Gastroesophageal sphincter (tissue), 4 donors: ENCODE measurements at regions not wholly inside any gene's neighbourhood (a gene's known extent, or its start where the extent isn't known, plus 50 kb on each side); places are given as distances from the start of the nearest gene placed in this dataset.

Experiments
- ATAC-seq: fragments of 150-250 bp; one replicate; pipeline ENCODE4 v1.9.1; 2016; ENCODE audit warnings: mild to moderate bottlenecking, moderate library complexity
- H3K27ac ChIP-seq, 4 donors: fragments of 200-600 bp; sonication (generic) in 3 of 4; 1 replicate in 3 of 4; 2 replicates in 1 of 4; pipeline ENCODE4 v1.5.1; 2016 to 2019
- H3K27me3 ChIP-seq: fragments of 200-600 bp; sonication (generic); one replicate; pipeline ENCODE4 v1.5.1; 2019
- H3K36me3 ChIP-seq, 2 donors: fragments of 200-600 bp; sonication (generic); one replicate each; pipeline ENCODE4 v1.5.1; 2019; ENCODE audit warnings: control low read depth in 1 of 2
- H3K4me1 ChIP-seq, 3 donors: fragments of 200-600 bp; sonication (generic); 1 replicate in 2 of 3; 2 replicates in 1 of 3; pipeline ENCODE4 v1.5.1; 2016 to 2019; ENCODE audit warnings: control low read depth in 2 of 3
- H3K4me3 ChIP-seq, 2 donors: fragments of 200-600 bp; sonication (generic); one replicate each; pipeline ENCODE4 v1.5.1; 2019; ENCODE audit warnings: mild to moderate bottlenecking in 1 of 2, moderate library complexity in 1 of 2
- H3K9me3 ChIP-seq, 3 donors: fragments of 200-600 bp; sonication (generic); one replicate each; pipeline ENCODE4 v1.5.1; 2017 to 2019; ENCODE audit warnings: control low read depth in 2 of 3
- EP300 ChIP-seq: sonication (generic); formaldehyde crosslinking; IDR thresholded peaks from one replicate; pipeline ENCODE4 v1.6.1; 2017; ENCODE audit warnings: antibody characterized with exemption, mild to moderate bottlenecking
- POLR2A ChIP-seq, 2 donors: fragments of 450-650 bp; IDR thresholded peaks; one replicate each; pipeline ENCODE4 v1.6.1; 2017; ENCODE audit warnings: antibody characterized with exemption in 2 of 2, mild to moderate bottlenecking in 2 of 2, moderate library complexity in 1 of 2
- POLR2AphosphoS5 ChIP-seq: sonication (generic); formaldehyde crosslinking; IDR thresholded peaks from one replicate; pipeline ENCODE4 v1.6.1; 2017; ENCODE audit warnings: antibody characterized with exemption
- WGBS, 2 donors: methylation state at CpG; one replicate each; pipeline ENCODE4 v1.1.5; 2018; ENCODE audit warnings: low coverage in 1 of 2; 5-methylcytosine and 5-hydroxymethylcytosine counted together
- TF ChIP-seq, protein P1 (sequence below), 4 experiments: fragments of 200-600 bp in 2 of 4; fragments of 450-650 bp in 2 of 4; sonication (generic) in 1 of 4; IDR thresholded peaks; one replicate each; pipeline ENCODE4 v1.5.1; 2017 to 2019; ENCODE audit warnings: antibody characterized with exemption in 4 of 4, mild to moderate bottlenecking in 2 of 4, moderate library complexity in 2 of 4

DNA sequence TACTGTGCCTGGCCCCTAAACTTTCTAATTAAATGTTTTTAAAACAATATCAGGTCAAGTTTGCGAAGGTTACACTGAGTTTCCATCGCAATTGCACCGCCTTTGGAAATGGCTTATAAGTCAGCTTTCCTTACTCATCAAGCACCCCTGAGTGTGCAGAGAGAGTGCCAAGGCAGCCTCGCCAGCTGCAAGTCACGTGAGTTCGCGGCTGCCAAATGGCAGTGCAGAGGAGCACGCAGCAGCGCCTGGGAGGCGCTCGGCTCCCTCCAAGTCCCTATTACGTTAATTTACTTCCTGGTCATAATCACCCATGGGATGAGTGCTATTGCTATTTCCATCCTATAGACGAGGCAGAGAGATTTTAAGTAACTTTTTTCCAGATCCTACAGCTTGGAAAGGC lies 319.6 kb downstream of the TEX29 start:
- 70 to 79% methylated on average over 9 to 13 of the region's 13 CpGs for WGBS, 2 donors
- no peak overlapping the region for H3K27ac ChIP-seq
- H3K36me3 ChIP-seq: no peaks in the 10 kb centered on the region
- ATAC-seq: no peak
- TF ChIP-seq POLR2A (IDR thresholded peaks at IDR 0.05): no peak
- TF ChIP-seq POLR2AphosphoS5: no peak
- TF ChIP-seq, protein P1, sequence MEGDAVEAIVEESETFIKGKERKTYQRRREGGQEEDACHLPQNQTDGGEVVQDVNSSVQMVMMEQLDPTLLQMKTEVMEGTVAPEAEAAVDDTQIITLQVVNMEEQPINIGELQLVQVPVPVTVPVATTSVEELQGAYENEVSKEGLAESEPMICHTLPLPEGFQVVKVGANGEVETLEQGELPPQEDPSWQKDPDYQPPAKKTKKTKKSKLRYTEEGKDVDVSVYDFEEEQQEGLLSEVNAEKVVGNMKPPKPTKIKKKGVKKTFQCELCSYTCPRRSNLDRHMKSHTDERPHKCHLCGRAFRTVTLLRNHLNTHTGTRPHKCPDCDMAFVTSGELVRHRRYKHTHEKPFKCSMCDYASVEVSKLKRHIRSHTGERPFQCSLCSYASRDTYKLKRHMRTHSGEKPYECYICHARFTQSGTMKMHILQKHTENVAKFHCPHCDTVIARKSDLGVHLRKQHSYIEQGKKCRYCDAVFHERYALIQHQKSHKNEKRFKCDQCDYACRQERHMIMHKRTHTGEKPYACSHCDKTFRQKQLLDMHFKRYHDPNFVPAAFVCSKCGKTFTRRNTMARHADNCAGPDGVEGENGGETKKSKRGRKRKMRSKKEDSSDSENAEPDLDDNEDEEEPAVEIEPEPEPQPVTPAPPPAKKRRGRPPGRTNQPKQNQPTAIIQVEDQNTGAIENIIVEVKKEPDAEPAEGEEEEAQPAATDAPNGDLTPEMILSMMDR (IDR thresholded peaks at IDR 0.05): no peak
- no peak for TF ChIP-seq EP300
- no peaks in the 10 kb centered on the region for H3K9me3 ChIP-seq
- H3K4me1 ChIP-seq: no peaks in the 10 kb centered on the region
- H3K4me3 ChIP-seq: no peak overlapping the region
- peaks cover 24% of the 10 kb centered on the region for H3K27me3 ChIP-seq

DNA sequence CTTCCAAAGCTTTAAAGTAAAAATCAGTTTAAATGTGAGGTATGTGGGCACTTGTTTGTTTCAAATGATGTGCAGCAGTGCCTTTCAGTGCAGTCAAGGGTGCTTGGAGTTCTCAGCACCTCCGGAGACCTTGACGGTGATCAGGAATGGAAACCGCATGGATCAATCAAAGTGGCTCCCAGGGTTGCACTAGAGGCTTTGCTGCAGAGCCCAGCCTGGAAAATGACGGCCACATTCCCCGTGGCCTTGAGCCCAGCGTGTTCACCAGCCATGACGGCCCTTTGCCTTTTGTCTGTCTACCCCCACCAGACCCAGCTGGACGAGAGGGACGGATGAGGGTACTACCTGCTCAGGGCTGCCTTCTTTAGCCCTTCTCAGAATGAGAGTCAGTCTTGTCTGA lies 320.0 kb downstream of the TEX29 start:
- Histone ChIP-seq H3K9me3 (no peaks in the 10 kb centered on the region), H3K4me3 (no peak overlapping the region), H3K4me1 (no peaks in the 10 kb centered on the region), H3K27ac (no peak overlapping the region), H3K36me3 (no peaks in the 10 kb centered on the region), H3K27me3 (peaks cover 28% of the 10 kb centered on the region)
- ATAC-seq: no peak
- 63 to 79% methylated on average over 3 to 9 of the region's 9 CpGs for WGBS, 2 donors
- no peak for TF ChIP-seq POLR2A (IDR thresholded peaks at IDR 0.05)
- TF ChIP-seq, protein P1 (IDR thresholded peaks at IDR 0.05): no peak
- no peak for TF ChIP-seq EP300
- TF ChIP-seq POLR2AphosphoS5: no peak

DNA sequence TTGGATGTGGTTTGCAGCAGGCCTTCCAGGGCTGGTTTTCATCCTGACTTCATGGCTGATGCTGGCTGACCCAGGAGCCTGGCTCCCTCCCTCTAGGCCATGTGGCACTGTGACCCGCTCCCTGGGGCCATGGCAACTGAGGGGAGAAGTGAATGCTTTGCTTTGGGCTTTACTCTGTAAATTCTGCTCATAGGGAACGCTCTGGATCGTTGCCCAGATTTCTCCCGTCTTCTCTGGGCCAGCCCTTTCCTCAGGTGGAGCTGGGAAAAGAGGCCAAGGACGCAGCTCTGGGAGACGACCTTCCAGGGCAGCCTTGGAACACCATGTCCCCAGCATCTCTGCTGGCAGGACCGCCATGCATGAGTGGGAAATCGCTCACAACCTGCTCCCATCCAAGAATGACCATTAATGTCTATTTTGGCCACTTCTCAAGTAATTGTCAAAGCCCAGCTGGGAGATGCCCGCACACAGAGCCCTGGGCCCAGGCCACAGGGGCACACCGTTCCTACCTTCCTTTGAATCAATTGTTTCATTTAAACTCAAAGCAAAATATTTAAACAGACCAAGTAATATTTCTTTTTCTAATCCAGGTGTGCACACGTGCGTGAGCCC lies 321.8 kb downstream of the TEX29 start:
- Histone ChIP-seq H3K36me3 (no peaks in the 10 kb centered on the region), H3K4me1 (no peaks in the 10 kb centered on the region), H3K4me3 (no peak overlapping the region), H3K27ac (no peak overlapping the region), H3K9me3 (no peaks in the 10 kb centered on the region), H3K27me3 (peaks cover 32% of the 10 kb centered on the region)
- TF ChIP-seq EP300 (no peak), POLR2A (IDR thresholded peaks at IDR 0.05) (no peak), POLR2AphosphoS5 (no peak)
- TF ChIP-seq, protein P1 (IDR thresholded peaks at IDR 0.05): no peak
- WGBS, 2 donors: 65 to 67% methylated on average over 3 to 5 of the region's 12 CpGs
- ATAC-seq: no peak

GRCh38 chr13:111644750-111645149 lies 324.3 kb downstream of the TEX29 start:
- ATAC-seq: no peak

DNA sequence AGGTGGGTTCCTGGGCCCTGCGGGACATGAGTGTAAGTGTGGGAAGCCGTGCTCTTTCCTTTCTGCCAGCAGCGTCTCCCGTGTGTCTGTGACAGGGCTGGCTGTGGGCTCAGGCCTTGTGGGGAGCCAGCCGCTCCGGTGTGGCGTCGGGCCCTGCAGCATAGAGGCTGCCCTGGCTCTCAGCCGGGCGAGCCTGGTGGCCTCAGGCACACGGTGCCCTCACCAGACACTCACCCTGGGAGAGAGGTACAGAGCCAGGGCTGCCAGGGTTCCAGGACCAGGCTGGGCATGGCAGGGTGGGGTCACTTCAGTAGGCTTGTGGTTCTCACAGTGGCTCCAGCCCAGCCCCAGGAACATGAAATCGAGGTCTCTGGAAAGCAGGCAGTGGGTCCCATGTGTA lies 324.8 kb downstream of the TEX29 start:
- no peaks in the 10 kb centered on the region for H3K36me3 ChIP-seq
- H3K27me3 ChIP-seq: peaks cover 22% of the 10 kb centered on the region
- no peaks in the 10 kb centered on the region for H3K4me1 ChIP-seq
- no peak for TF ChIP-seq POLR2A (IDR thresholded peaks at IDR 0.05)
- no peak for TF ChIP-seq POLR2AphosphoS5
- no peak for TF ChIP-seq EP300
- TF ChIP-seq, protein P1 (IDR thresholded peaks at IDR 0.05): no peak
- no peak for ATAC-seq
- no peak overlapping the region for H3K27ac ChIP-seq
- H3K4me3 ChIP-seq: no peak overlapping the region
- no peaks in the 10 kb centered on the region for H3K9me3 ChIP-seq
- WGBS, 2 donors: 100% methylated on average over 1 of the region's 12 CpGs

More at GRCh38 chr13:111644750-111645149, 324.3 kb downstream of the TEX29 start:
- Histone ChIP-seq H3K4me3 (no peak overlapping the region), H3K36me3 (no peaks in the 10 kb centered on the region), H3K27ac (no peak overlapping the region), H3K9me3 (no peaks in the 10 kb centered on the region), H3K4me1 (no peaks in the 10 kb centered on the region), H3K27me3 (peaks cover 20% of the 10 kb centered on the region)
- TF ChIP-seq EP300: no peak
- TF ChIP-seq, protein P1 (IDR thresholded peaks at IDR 0.05): no peak
- TF ChIP-seq POLR2AphosphoS5: no peak
- no peak for TF ChIP-seq POLR2A (IDR thresholded peaks at IDR 0.05)
- no CpG with 5 or more reads among the region's 16 CpGs for WGBS, 2 donors
